C4-2B (cell line): ENCODE measurements at regions not wholly inside any gene's neighbourhood (a gene's known extent, or its start where the extent isn't known, plus 50 kb on each side); places are given as distances from the start of the nearest gene placed in this dataset.

Source experiments
- ZFX ChIP-seq: fragments of 450-650 bp; IDR thresholded peaks from 2 replicates; pipeline ENCODE4 v1.6.1; 2017
- TF ChIP-seq, protein P1 (sequence below): fragments of 450-650 bp; conservative IDR thresholded peaks from 2 replicates; pipeline ENCODE4 v1.5.1; 2017; ENCODE audit warnings: mild to moderate bottlenecking

DNA sequence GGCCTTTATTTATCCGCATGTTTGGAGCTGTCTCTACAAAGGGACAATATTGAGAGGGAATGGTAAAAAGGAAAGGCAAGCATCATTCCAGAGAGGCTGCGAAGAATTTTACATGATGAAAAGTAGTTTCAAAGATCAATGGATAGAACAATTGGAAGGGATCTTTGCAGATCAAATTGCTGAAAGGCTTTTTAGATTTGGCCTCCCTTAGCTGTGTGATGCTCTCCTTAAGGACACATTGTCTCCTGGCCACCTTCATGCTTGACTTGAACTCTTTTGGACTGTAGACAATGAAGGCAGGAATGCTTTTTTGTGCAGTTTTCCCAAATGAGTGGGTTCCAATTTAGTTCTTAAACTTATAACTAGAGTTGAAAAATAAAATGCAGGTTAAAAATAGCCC, 344.7 kb downstream of the ARL4A start:
- TF ChIP-seq, protein P1, sequence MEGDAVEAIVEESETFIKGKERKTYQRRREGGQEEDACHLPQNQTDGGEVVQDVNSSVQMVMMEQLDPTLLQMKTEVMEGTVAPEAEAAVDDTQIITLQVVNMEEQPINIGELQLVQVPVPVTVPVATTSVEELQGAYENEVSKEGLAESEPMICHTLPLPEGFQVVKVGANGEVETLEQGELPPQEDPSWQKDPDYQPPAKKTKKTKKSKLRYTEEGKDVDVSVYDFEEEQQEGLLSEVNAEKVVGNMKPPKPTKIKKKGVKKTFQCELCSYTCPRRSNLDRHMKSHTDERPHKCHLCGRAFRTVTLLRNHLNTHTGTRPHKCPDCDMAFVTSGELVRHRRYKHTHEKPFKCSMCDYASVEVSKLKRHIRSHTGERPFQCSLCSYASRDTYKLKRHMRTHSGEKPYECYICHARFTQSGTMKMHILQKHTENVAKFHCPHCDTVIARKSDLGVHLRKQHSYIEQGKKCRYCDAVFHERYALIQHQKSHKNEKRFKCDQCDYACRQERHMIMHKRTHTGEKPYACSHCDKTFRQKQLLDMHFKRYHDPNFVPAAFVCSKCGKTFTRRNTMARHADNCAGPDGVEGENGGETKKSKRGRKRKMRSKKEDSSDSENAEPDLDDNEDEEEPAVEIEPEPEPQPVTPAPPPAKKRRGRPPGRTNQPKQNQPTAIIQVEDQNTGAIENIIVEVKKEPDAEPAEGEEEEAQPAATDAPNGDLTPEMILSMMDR, result no peak
- no peak for TF ChIP-seq ZFX
